HG03520 (cell line): ENCODE measurements at regions not wholly inside any gene's neighbourhood (a gene's known extent, or its start where the extent isn't known, plus 50 kb on each side); places are given as distances from the start of the nearest gene placed in this dataset.

ENCODE experiments used
- ATAC-seq: cut with Tn5 transposase; IDR thresholded peaks from one replicate; pipeline ENCODE4 v1.9.1; 2021; ENCODE audit warnings: mild to moderate bottlenecking, moderate library complexity; ENCODE audit not compliant: unreplicated experiment

DNA sequence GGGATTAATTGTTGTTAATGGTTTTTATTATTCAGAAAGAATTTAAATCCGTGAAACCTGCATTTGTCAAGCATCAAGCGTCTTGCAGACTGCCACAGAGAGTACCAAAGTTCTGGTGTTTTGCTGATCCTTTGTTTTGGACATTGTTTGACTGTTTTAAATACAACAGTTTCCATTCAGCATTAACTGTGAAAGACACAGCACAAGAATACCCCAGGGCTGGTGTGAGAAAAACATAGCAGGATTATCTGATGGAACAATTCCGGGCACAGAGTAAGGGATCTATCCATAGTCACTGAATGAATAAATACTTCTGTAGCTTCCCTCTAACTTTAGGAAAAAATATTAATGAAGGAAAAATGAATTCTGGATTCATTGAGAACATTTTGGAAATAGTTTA is 202.3 kb downstream of the LTN1 start:
- no peak for ATAC-seq

DNA sequence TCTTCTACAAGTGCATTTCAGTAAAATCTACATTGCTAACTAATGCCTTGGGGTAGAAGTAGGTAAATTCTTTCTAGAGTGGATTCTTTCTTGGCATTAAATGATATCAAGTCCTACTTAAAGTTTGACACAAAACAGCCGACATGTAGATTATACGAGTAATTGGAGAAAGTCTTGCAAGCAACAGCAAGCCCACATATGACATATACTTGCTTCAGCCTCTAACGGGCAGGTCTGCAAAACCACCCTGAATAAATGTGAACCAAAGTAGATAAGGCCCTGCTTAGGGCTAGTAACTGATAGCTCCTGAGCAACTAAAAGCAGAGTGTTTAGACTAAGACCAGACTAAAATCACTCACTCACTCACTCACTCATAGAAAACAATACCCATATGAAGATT is 203.2 kb downstream of the LTN1 start:
- no peak for ATAC-seq

DNA sequence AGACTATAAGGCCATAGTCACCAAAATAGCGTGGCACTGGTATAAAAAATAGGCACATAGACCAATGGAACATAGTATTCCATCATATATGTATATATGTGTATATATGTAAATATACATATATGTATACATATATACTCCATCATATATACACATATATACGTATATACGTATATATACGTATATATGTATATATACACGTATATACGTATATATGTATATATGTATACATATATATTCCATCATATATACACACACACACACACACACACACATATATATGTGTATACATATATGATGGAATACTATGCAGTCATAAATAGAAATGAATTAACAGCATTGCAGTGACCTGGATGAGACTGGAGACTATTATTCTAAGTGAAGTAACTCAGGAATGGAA is 204.6 kb downstream of the LTN1 start:
- no peak for ATAC-seq

DNA sequence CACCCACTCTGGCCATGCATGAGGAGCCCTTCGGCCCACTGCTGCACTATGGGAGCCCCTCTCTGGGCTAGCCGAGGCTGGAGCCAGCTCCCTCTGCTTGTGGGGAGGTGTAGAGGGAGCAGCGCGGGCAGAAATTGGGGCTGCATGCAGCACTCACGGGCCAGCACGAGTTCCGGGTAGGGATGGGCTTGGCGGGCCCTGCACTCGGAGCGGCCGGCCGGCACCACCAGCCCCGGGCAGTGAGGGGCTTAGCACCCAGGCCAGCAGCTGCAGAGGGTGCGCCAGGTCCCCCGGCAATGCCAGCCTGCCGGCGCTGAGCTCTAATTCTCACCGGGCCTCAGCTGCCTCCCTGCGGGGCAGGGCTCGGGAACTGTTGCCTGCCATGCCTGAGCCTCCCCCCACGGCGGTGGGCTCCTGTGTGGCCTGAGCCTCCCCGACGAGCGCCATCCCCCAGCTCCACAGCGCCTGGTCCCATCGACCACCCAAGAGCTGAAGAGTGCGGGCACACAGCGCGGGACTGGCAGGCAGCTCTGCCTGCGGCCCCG is 209.0 kb downstream of the LTN1 start:
- no peak for ATAC-seq

DNA sequence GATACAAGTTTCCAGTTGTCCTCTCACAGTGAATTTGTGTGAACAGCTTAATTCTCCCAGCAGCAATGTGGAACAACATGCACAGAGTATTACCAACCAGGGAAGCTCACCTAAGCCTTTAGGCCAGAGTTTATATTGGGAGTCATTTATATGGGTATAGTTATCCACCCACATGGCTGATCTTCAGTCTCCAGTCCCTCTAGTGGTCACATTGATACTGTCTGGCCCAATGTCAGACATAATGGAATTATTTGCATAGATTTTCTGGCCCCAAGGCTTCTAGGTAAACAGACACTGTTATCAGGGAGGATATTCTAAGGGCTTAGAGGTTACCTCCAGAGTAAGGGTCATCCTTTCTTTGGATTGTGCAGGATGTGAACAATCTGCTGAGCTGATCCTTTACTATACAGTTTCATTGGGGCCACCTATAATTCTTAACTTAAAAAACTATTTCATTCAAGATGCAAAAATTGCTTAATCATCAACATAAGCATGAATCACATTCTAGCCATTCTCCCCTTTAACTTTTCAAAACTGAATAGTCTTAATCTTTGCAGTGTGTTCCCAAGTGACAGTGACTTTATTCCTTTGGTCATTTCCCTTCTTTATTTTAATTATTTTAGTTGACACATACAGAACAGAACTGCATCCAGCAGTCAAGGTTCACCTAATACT is 210.9 kb downstream of the LTN1 start:
- ATAC-seq: no peak

DNA sequence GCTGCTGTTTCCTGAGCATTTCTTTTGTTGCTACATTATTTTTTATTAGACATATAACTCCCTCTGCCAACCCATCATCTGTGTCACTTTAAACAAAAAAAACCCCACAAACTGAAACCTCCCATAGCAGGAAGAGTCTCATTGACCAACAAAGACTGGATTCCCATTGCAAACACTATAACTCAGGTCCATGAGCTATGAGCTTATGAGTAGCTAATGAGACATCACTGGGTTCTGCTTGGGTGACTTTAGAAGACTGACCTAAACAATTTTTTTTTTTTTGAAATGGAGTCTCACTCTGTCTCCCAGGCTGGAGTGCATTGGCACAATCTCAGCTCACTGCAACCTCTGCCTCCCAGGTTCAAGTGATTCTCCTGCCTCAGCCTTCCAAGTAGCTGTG is 212.8 kb downstream of the LTN1 start:
- no peak for ATAC-seq

DNA sequence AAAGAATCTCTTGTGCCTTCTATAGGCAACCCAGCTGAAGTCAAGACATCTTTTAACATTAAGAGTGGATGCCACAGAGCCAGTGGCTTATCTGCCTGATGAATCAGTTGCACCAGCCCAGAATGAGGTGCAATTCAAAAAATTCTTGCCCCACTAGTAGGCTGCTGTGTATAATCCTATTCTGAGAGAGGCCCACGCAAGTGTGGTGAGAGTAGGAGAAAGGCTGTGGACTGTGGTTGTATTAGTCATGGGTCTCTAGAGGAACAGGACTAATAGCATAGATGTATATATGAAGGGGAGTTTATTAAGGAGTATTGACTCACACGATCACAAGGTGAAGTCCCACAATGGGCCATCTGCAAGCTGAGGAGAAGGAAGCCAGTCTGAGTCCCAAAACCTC is 216.4 kb downstream of the LTN1 start:
- no peak for ATAC-seq

DNA sequence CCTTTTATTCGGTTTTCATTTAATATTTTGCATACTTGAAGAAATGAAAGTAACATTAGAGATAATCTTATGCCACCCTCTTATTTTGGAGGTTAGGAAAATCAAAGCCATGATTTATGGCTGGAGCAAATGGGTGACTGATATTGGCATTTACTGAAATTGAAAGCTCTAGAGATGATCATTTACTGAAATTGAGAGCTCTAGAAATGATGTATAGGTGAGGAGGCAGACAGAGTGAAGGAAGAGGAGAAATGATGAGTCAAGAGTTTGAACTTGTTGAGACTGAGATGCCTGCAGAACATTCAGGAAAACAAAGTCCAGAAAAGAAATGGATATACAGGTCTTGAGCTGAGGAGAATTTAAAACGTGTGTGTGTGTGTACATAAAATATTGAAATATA is 217.6 kb downstream of the LTN1 start:
- ATAC-seq: no peak

DNA sequence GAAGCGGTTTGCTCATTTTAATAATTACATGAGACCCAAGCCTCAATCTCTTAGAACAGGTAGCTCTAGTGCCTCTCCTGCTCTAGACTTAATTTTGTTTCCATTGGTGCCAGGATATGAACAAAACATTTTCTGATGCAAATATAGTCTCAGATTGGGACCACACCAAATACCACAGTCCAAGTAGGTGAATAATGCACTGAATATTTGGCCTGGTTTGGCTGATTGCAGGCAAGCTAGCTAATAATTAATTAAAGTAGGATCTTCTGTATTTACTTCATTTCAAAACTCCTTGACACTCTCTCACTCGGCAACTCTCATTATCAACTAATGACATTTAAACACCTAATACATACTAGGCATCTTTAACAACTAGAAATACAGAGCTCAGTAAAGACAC is 219.6 kb downstream of the LTN1 start:
- no peak for ATAC-seq

DNA sequence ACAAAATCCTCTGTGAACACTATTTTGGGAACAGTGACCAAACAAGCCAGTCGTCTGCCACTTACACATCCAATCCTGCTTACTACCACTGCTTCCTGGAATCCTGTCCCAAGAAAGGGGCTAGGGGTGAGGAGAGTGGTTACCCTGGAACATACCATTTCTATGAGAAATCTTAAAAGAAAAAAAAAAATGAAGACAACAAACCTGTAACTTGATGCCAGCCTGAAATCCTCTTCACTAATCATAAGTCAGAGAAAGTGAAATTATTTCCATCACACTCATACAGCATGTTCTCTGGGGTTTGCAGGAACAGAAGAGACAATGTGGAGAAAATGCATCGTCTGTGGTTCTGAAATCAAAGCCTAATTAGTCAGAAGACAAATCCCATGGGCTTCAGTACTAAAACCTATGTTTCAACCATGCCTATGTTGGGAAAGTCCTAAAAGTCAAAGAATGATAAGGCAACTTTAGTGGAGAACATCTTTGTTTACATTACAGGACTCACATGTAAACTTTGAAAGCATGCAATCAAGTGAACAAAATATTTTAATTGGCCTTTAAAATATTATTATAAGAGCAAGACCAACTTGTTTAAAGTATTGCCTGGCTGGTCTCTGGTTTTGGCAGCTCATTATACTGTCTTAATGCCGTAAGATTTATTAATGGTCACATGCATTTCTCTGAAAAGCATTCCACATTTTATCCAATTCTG is 220.7 kb downstream of the LTN1 start:
- ATAC-seq: no peak

DNA sequence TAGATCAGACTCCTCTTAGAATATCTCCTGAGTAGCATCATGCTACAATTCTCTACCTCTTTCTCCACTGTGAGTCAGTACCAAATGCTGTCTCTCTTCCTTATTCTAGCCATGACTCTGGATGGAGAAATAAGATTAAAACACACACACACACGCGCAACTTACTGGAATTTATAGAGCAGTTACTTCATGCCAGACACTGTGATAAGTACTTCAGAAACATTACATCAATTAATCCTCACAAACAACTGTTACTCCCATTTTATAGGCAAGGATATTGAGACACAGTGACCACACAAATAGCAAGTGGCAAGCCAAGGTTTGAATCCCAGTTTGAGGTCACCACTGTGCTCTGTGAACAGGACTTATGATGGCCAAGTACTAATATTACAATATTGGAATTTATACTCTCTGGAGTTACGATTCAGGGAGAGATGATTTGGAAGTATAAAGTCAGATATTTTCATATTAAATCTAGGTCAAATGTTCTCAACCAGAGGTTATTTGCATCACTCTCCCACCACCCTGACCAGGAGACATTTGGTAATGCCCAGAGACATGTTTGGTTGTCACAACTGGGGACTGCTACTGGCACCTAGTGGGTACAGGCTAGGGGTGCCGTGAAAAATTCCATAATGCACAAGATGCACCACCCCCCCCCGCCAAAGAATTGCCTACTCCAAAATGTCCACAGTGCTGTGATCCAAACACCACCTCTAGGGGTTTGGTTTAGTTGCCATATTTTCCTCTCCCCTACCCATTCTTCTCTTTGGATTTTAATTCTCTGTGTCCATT is 221.6 kb downstream of the LTN1 start:
- ATAC-seq: no peak

DNA sequence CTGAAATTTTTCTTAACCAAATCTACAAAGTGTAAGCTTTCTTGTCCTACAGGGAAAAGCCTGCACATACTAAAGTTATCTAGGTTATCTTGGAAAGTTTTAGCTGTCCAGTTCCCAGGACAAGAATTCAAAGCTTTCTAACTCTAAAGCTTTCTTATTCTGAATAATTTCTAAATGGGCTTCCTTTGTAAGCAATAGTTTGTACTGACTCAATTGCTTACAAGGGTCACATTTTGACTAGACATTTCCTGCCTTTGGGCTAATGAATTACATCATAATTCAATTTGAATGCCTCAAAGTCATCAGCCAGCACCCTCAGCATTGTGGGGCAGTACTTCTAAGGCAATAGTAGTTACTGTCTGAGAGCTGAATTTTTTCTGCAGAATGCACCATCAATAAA is 223.0 kb downstream of the LTN1 start:
- no peak for ATAC-seq

DNA sequence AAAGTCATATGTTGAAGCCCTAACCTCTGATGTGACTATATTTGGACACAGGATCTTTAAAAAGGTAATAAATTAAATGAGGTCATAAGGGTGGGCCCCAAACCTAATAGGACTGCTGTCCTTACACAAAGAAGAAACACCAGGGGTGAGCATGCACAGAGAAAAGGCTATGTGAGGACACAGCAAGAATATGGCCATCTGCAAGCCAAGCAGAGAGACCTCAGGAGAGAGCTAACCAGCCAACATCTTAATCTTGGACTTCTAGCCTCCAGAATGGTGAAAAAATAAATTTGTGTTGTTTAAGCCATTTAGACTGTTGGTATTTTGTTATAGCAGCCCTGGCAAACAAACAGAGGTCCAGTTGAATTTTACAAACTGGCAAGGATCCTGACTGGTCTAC is 223.9 kb downstream of the LTN1 start:
- ATAC-seq: no peak

DNA sequence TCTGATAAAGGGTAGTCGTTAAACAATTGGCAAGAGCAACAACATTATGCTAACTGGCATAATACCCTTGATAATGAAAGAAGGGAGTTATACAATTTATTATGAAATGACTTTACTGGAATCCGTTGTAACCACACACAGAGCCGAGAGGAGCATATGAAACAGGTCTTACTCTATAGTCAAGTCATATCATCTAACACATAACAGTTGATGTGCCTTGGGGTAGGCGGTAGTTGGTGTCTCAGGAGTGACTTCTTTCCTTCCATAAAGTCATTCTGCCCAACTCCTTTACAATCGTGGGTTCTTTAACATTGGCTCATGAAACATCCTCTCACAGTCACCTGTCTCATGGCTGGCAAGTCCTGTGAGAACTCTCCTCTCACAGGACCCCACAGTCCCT is 225.2 kb downstream of the LTN1 start:
- no peak for ATAC-seq

DNA sequence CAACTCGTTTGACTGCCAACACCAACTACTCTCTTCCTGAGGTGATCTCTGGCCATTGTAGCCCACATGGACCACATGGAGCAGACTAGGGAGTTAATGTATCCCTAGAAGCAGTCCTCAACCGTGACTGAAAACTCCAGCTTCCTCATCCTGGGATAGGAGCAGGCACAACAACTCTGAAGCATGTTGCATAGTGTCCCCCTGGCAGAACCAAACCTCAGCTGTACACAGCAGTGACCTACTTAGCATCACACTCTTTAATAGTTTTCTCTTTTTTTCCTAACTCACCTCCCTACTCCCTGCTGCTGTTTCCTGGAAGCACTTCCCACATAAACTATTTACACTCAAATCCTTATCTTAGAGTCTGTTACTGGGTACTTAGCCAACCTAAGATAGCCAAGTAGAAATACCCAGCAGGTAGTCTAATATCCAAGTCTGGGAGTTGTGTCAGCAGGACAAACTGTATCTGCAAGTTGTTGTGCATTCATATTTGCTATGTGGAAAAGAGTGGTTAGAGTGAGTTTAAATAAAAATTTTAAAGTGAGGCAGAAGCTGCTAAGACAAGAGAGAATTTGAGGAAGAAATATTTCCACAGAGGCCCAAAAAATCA is 228.8 kb downstream of the LTN1 start:
- ATAC-seq: no peak

DNA sequence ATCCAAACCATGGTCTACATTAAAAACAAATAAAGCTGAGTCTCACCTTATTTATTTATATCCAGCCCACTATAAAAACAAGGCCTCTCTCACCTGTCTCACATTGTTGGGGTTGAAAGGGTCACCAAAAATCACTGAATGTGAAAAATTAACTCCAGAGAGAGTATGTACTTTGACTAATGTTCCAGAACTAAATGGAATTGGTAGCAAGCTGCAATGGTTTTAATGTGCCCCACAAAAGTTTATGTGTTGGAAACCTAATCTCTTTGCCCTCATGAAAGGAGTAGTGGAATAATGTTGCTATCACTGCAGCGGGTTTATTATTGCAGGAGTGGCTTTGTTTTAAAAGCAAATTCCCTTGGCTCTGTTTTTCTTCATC is 230.3 kb downstream of the LTN1 start:
- no peak for ATAC-seq

DNA sequence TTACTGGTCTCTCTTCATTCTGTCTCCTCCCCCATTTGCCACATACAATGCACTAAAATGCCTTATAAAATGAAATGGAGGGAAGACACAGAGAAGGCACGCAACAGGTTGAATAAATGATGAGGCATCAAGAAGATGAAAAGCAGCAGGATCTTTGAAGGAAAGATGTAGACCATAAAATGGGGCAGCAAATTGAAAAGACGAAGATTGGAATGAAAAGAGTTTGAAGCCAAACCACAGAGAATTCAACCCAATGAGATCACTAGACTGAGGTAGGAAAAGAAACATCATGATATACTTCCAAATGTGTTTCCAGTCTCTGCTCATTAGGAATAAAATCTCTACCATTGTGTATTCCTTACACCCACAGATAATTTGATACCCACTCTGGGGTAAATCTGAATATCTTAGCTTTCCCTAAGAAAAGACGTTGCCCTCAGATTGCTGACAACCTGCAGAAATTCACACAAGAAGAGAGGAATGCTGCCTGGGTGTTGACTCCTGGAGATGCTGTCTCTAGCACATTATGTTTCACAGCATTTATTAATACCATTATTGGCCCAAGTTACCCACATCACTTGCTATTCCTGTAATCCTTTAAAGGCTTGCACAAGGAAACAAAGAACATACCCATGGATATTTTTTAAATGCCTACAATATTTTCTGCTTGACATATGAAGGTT is 230.9 kb downstream of the LTN1 start:
- no peak for ATAC-seq

DNA sequence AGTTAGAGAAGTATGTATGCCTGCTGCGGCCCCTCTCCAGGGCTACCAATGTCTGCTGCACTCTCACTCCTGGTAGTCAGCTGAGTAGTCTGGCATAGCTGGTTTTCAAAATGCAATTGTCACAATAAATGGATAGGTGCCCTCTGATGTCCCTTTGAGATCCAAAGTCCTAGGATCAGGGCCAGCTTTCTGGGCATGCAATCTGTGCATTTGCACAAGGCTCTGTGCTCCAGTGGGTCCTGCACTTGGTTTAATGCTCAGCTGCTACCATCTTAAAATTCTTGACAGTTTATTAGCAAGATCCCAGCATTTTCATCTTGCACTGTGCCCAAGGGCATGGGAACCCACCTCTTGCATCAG is 233.8 kb downstream of the LTN1 start:
- no peak for ATAC-seq

DNA sequence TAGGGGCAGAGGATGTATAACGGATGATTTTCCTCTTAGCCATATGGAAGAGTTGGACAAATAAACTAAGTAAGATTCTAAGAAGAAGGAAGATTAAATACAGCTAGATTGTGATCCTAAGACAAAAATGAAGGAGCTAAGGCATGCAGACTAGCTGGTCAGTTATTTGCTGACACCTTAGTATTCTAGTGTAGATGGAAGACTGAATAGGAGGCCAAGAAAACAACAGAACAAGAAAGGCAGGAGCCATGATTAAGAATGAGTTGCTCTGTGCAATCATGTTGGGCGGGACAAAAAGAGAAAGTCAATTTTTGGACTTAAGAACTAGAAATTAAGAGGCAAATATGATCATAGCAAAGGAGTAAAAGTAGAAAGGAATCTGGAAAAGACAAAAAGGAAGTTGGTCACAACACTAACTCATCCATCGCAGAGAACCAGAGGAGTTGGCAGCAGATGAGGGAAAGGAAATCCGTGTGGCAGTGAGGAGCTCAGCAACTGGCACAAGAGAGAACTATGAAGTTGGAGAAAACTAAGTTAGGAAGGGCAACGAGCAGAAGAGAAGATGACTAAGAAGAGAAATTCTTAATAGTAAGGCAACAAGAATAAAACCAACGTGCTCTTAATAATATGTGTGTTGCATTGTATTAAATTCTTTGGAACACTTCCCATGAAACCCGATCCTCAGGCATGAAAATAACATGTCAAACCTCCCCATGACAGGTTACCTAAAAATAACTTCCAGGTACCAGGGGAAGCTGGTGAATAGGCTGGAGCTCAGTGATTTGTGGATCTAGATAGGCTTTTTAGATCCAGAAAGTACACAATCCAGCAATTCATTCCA is 234.4 kb downstream of the LTN1 start:
- no peak for ATAC-seq

DNA sequence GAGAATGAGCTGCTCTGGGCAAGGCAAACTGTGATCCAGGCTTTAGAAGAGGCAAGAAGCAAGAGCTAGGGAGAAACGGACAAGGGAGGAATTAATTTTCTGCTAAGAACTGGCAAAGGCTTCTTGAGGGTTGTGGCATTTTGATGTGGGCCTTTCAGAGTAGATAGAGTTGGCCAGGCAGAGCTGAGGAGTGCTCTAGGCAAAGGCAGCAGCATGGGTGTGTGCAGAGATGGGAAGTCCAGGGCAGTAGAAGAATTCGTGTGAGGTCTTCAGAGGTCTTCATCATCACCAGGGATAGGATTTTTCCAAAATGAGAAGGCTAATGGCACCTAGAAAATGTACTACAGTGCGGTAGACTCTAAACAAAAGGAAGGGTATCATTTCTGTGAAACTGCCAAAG is 237.8 kb downstream of the LTN1 start:
- ATAC-seq: no peak
